ENCODE measurements at regions not wholly inside any gene's neighbourhood (a gene's known extent, or its start where the extent isn't known, plus 50 kb on each side); places are given as distances from the start of the nearest gene placed in this dataset.

- intact Hi-C loops (cut with DNase I), result no loop called here
- Histone ChIP-seq H3K9me3 (no peaks in the 10 kb centered on the region), H3K27ac (peak overlapping the region in 3 of 4 donors; percentile 71 to 82 (median 79)), H3K36me3 (replicated peaks in 1 of 2; ENCODE audit: insufficient read depth in 1 of 2, low read depth in 2 of 2) (no peaks in the 10 kb centered on the region), H3K27me3 (no peaks in the 10 kb centered on the region), H3K4me3 (no peak overlapping the region), H3K4me1 (peaks cover 43% of the 10 kb centered on the region)
- TF ChIP-seq CTCF (IDR thresholded peaks at IDR 0.05) (no peak), POLR2A (IDR thresholded peaks at IDR 0.05) (no peak)
- peak in 1 of 4 donors; percentile 41 for DNase-seq
- WGBS, 2 donors, result 53 to 63% methylated on average over 5 of the region's 6 CpGs
- peak; percentile 12 for ATAC-seq
Measured at GRCh38 chr15:62878070-62878469, 164.5 kb upstream of the TPM1 start.

DNA sequence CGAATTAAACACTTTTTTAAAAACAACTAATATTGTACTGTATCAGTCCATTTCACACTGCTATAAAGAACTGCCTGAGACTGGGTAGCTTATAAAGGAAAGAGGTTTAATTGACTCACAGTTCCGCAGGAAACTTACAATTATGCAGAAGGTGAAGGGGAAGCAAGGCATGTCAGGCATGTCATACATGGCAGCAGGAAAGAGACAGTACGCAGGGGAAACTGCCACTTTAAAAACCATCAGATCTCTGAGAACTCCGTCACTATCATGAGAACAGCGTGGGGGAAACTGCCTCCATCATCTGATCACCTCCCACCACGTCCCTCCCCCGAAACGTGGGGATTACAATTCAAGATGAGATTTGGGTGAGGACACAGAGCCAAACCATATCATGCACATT, 162.8 kb upstream of the TPM1 start:
- Histone ChIP-seq H3K36me3 (replicated peaks in 1 of 2; ENCODE audit: insufficient read depth in 1 of 2, low read depth in 2 of 2) (no peaks in the 10 kb centered on the region), H3K9me3 (no peaks in the 10 kb centered on the region), H3K4me1 (peaks cover 42% of the 10 kb centered on the region), H3K4me3 (no peak overlapping the region), H3K27ac (no peak overlapping the region), H3K27me3 (no peaks in the 10 kb centered on the region)
- intact Hi-C loops (cut with DNase I), result no loop called here
- TF ChIP-seq POLR2A (IDR thresholded peaks at IDR 0.05) (no peak), CTCF (IDR thresholded peaks at IDR 0.05) (no peak)
- DNase-seq (no peak), ATAC-seq (no peak)
- WGBS, 2 donors, result 48 to 79% methylated on average over 8 of the region's 8 CpGs

- H3K27me3 ChIP-seq, result no peaks in the 10 kb centered on the region
- intact Hi-C loops (cut with DNase I), result no loop called here
- peaks cover 39% of the 10 kb centered on the region for H3K4me1 ChIP-seq
- H3K27ac ChIP-seq, result no peak overlapping the region
- 38 to 40% methylated on average over 2 of the region's 2 CpGs for WGBS, 2 donors
- H3K9me3 ChIP-seq, result no peaks in the 10 kb centered on the region
- ATAC-seq (no peak), DNase-seq (no peak)
- TF ChIP-seq POLR2A (IDR thresholded peaks at IDR 0.05) (no peak), CTCF (IDR thresholded peaks at IDR 0.05) (no peak)
- no peaks in the 10 kb centered on the region for H3K36me3 ChIP-seq (replicated peaks in 1 of 2; ENCODE audit: insufficient read depth in 1 of 2, low read depth in 2 of 2)
- no peak overlapping the region for H3K4me3 ChIP-seq
Measured at GRCh38 chr15:62880278-62880677, 162.3 kb upstream of the TPM1 start.

DNA sequence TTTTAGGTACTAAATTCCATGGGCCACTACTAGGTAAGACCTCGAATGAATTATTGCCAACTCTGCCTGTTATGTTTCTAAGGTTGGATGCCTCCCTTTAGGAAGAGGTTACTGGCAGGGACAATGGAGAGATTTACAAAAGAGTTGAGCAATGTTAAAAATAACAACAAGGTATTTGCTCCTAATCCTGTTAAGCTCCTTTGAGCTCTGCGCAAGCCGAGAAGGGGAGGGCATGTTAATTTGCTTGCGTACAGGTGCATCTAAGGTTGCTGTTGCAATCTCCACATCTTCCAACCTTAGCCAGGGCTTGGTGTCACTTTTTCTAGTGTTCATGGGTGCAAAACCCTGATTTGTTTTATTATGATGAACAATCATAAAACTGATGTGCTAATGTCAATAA, 161.5 kb upstream of the TPM1 start:
- Histone ChIP-seq H3K4me3 (no peak overlapping the region), H3K36me3 (replicated peaks in 1 of 2; ENCODE audit: insufficient read depth in 1 of 2, low read depth in 2 of 2) (no peaks in the 10 kb centered on the region), H3K27me3 (no peaks in the 10 kb centered on the region), H3K9me3 (no peaks in the 10 kb centered on the region), H3K4me1 (peaks cover 35% of the 10 kb centered on the region), H3K27ac (no peak overlapping the region)
- intact Hi-C loops (cut with DNase I), result no loop called here
- WGBS, 2 donors, result 83 to 96% methylated on average over 4 of the region's 4 CpGs
- no peak for ATAC-seq
- no peak for DNase-seq
- TF ChIP-seq CTCF (IDR thresholded peaks at IDR 0.05) (no peak), POLR2A (IDR thresholded peaks at IDR 0.05) (no peak)

- H3K27ac ChIP-seq, result no peak overlapping the region
- H3K9me3 ChIP-seq, result no peaks in the 10 kb centered on the region
- H3K4me1 ChIP-seq, result peaks cover 38% of the 10 kb centered on the region
- no peaks in the 10 kb centered on the region for H3K27me3 ChIP-seq
- ATAC-seq (no peak), DNase-seq (no peak)
- TF ChIP-seq POLR2A (IDR thresholded peaks at IDR 0.05) (no peak), CTCF (IDR thresholded peaks at IDR 0.05) (no peak)
- no peaks in the 10 kb centered on the region for H3K36me3 ChIP-seq (replicated peaks in 1 of 2; ENCODE audit: insufficient read depth in 1 of 2, low read depth in 2 of 2)
- H3K4me3 ChIP-seq, result no peak overlapping the region
- WGBS, 2 donors, result 76 to 87% methylated on average over 4 to 7 of the region's 7 CpGs
- intact Hi-C loops (cut with DNase I), result no loop called here
Measured at GRCh38 chr15:62883938-62884479, 158.5 kb upstream of the TPM1 start.

All from body of pancreas (tissue), 4 donors.